ENCODE measurements at regions not wholly inside any gene's neighbourhood (a gene's known extent, or its start where the extent isn't known, plus 50 kb on each side); places are given as distances from the start of the nearest gene placed in this dataset.

- H2AFZ ChIP-seq: peak overlapping the region; percentile 23; the same call in 1 of the 2 replicates
- H3K4me1 ChIP-seq (ENCODE audit: insufficient read depth): peaks cover 18% of the 10 kb centered on the region
- peaks cover 6% of the 10 kb centered on the region; the same call in 1 of the 2 replicates for H3K9me2 ChIP-seq (ENCODE audit: insufficient read depth)
- H3K27ac Mint-ChIP-seq: no peak overlapping the region
- no peaks in the 10 kb centered on the region for H3K79me2 ChIP-seq (replicated peaks; ENCODE audit: insufficient read depth)
- TF ChIP-seq ZNF114 (CRISPR knock-in tag; IDR thresholded peaks at IDR 0.05): no peak
- no peak for TF ChIP-seq STAT1 (IDR thresholded peaks at IDR 0.05; ENCODE audit: unreplicated experiment)
- TF ChIP-seq ZNF462 (CRISPR knock-in tag; IDR thresholded peaks at IDR 0.05): no peak
- no peak for TF ChIP-seq REST (IDR thresholded peaks at IDR 0.05; ENCODE audit: unreplicated experiment)
- no peak for TF ChIP-seq CREB1 (CRISPR knock-in tag; IDR thresholded peaks at IDR 0.05; ENCODE audit: low read depth)
- no peak for TF ChIP-seq NANOG (IDR thresholded peaks at IDR 0.05; ENCODE audit: borderline replicate concordance)
- no peak for TF ChIP-seq CTCF (conservative IDR thresholded peaks at IDR 0.05; ENCODE audit: low read depth in 2 of 2)
- TF ChIP-seq EZH2phosphoT487 (IDR thresholded peaks at IDR 0.05; ENCODE audit: unreplicated experiment): no peak
- TF ChIP-seq JUNB (IDR thresholded peaks at IDR 0.05; ENCODE audit: unreplicated experiment): no peak
- no peak for TF ChIP-seq EZH2 (IDR thresholded peaks at IDR 0.05; ENCODE audit: low read depth, unreplicated experiment)
- TF ChIP-seq POLR2AphosphoS5 (IDR thresholded peaks at IDR 0.05; ENCODE audit: low read depth): no peak
- TF ChIP-seq ZNF331 (CRISPR knock-in tag; IDR thresholded peaks at IDR 0.05; ENCODE audit: low read depth): no peak
- TF ChIP-seq ETS1 (IDR thresholded peaks at IDR 0.05): no peak
- peaks cover 21% of the 10 kb centered on the region; the same call in 2 of the 3 replicates for H3K4me1 Mint-ChIP-seq
- H3K27me3 ChIP-seq (ENCODE audit: insufficient read depth): no peaks in the 10 kb centered on the region
- DNase-seq (ENCODE audit: low spot score) (no peak), ATAC-seq (no peak)
- H3K4me3 ChIP-seq: no peak overlapping the region
- H3K4me2 ChIP-seq: no peak overlapping the region
- no peak overlapping the region for H3K4me3 Mint-ChIP-seq
- peaks cover 5% of the 10 kb centered on the region for H3K27me3 Mint-ChIP-seq (ENCODE audit: insufficient read depth, low read depth, poor library complexity)
- no peaks in the 10 kb centered on the region for H3K36me3 Mint-ChIP-seq (ENCODE audit: low read depth)
- H4K20me1 ChIP-seq (replicated peaks; ENCODE audit: insufficient read depth): no peaks in the 10 kb centered on the region
- no peaks in the 10 kb centered on the region for H3K36me3 ChIP-seq (ENCODE audit: insufficient read depth)
- no peaks in the 10 kb centered on the region for H3K9me3 Mint-ChIP-seq
- no peak overlapping the region for H3K27ac ChIP-seq (ENCODE audit: low read depth)
- H3F3A ChIP-seq (replicated peaks; ENCODE audit: low read depth): no peaks in the 10 kb centered on the region
Observed at GRCh38 chr15:94587113-94587512, 355.8 kb downstream of the MCTP2 start.
